Memory B cell (primary cell): ENCODE measurements at regions not wholly inside any gene's neighbourhood (a gene's known extent, or its start where the extent isn't known, plus 50 kb on each side); places are given as distances from the start of the nearest gene placed in this dataset.

Experiments used
- ATAC-seq: fragments of 150-1000 bp; cut with Tn5 transposase; 2 replicates; pipeline ENCODE4 v1.10.0; 2021; ENCODE audit warnings: low read depth, mild to moderate bottlenecking, moderate library complexity
- DNase-seq, 2 donors: peaks; one replicate each; pipeline ENCODE4 v3.0.0; 2022; ENCODE audit warnings: low spot score in 2 of 2
- H3K27ac Mint-ChIP-seq: one replicate; pipeline ENCODE4 v1.8.0; 2022; ENCODE audit warnings: mild to moderate bottlenecking, moderate library complexity, mixed read lengths
- H3K27me3 Mint-ChIP-seq: one replicate; pipeline ENCODE4 v1.8.0; 2022; ENCODE audit warnings: mixed read lengths
- H3K36me3 Mint-ChIP-seq: one replicate; pipeline ENCODE4 v1.8.0; 2022; ENCODE audit warnings: mild to moderate bottlenecking, mixed read lengths
- H3K4me1 Mint-ChIP-seq: one replicate; pipeline ENCODE4 v1.8.0; 2022; ENCODE audit warnings: mixed read lengths
- H3K4me3 Mint-ChIP-seq: one replicate; pipeline ENCODE4 v1.8.0; 2022; ENCODE audit warnings: mild to moderate bottlenecking, moderate library complexity, mixed read lengths
- H3K9me3 Mint-ChIP-seq: one replicate; pipeline ENCODE4 v1.8.0; 2022; ENCODE audit warnings: mixed read lengths

GRCh38 chr2:60309336-60309735 lies 244.1 kb downstream of the BCL11A start:
- no peak overlapping the region for H3K27ac Mint-ChIP-seq
- no peaks in the 10 kb centered on the region for H3K9me3 Mint-ChIP-seq
- H3K4me3 Mint-ChIP-seq, result no peak overlapping the region
- H3K36me3 Mint-ChIP-seq, result no peaks in the 10 kb centered on the region
- ATAC-seq (no peak), DNase-seq (no peak)
- peaks cover 56% of the 10 kb centered on the region for H3K4me1 Mint-ChIP-seq
- no peaks in the 10 kb centered on the region for H3K27me3 Mint-ChIP-seq

- Mint-ChIP-seq H3K36me3 (no peaks in the 10 kb centered on the region), H3K9me3 (no peaks in the 10 kb centered on the region), H3K4me3 (no peak overlapping the region), H3K27ac (peak overlapping the region; percentile 74), H3K4me1 (peaks cover 47% of the 10 kb centered on the region), H3K27me3 (no peaks in the 10 kb centered on the region)
- no peak for DNase-seq
- ATAC-seq, result no peak
These were observed 247.1 kb downstream of the BCL11A start for GRCh38 chr2:60306267-60306861.

GRCh38 chr2:60303680-60304079 lies 249.8 kb downstream of the BCL11A start:
- no peak for ATAC-seq
- DNase-seq, result no peak
- Mint-ChIP-seq H3K4me1 (peaks cover 33% of the 10 kb centered on the region), H3K36me3 (no peaks in the 10 kb centered on the region), H3K4me3 (no peak overlapping the region), H3K27me3 (no peaks in the 10 kb centered on the region), H3K9me3 (no peaks in the 10 kb centered on the region), H3K27ac (no peak overlapping the region)

- peak overlapping the region; percentile 0 for H3K27ac Mint-ChIP-seq
- no peaks in the 10 kb centered on the region for H3K36me3 Mint-ChIP-seq
- H3K27me3 Mint-ChIP-seq, result no peaks in the 10 kb centered on the region
- H3K9me3 Mint-ChIP-seq, result no peaks in the 10 kb centered on the region
- no peak for ATAC-seq
- H3K4me1 Mint-ChIP-seq, result peaks cover 27% of the 10 kb centered on the region
- no peak overlapping the region for H3K4me3 Mint-ChIP-seq
- no peak for DNase-seq
These were observed 250.9 kb downstream of the BCL11A start for GRCh38 chr2:60302377-60303126.

GRCh38 chr2:60301726-60302125 lies 251.7 kb downstream of the BCL11A start:
- H3K27ac Mint-ChIP-seq, result no peak overlapping the region
- no peaks in the 10 kb centered on the region for H3K36me3 Mint-ChIP-seq
- H3K9me3 Mint-ChIP-seq, result no peaks in the 10 kb centered on the region
- ATAC-seq (no peak), DNase-seq (no peak)
- H3K4me1 Mint-ChIP-seq, result peaks cover 25% of the 10 kb centered on the region
- H3K27me3 Mint-ChIP-seq, result no peaks in the 10 kb centered on the region
- no peak overlapping the region for H3K4me3 Mint-ChIP-seq

GRCh38 chr2:60299179-60299578 lies 254.3 kb downstream of the BCL11A start:
- Mint-ChIP-seq H3K9me3 (no peaks in the 10 kb centered on the region), H3K36me3 (no peaks in the 10 kb centered on the region), H3K4me1 (peaks cover 25% of the 10 kb centered on the region), H3K4me3 (no peak overlapping the region), H3K27ac (no peak overlapping the region), H3K27me3 (no peaks in the 10 kb centered on the region)
- no peak for DNase-seq
- no peak for ATAC-seq

- Mint-ChIP-seq H3K4me1 (peaks cover 17% of the 10 kb centered on the region), H3K27me3 (no peaks in the 10 kb centered on the region), H3K36me3 (no peaks in the 10 kb centered on the region), H3K27ac (no peak overlapping the region), H3K9me3 (no peaks in the 10 kb centered on the region), H3K4me3 (no peak overlapping the region)
- DNase-seq, result no peak
- ATAC-seq, result no peak
These were observed 255.3 kb downstream of the BCL11A start for GRCh38 chr2:60298006-60298696.

GRCh38 chr2:60297296-60298005 lies 256.0 kb downstream of the BCL11A start:
- Mint-ChIP-seq H3K27me3 (no peaks in the 10 kb centered on the region), H3K9me3 (no peaks in the 10 kb centered on the region), H3K27ac (no peak overlapping the region), H3K4me1 (peaks cover 13% of the 10 kb centered on the region), H3K36me3 (no peaks in the 10 kb centered on the region), H3K4me3 (no peak overlapping the region)
- no peak for DNase-seq
- ATAC-seq, result peak; percentile 49

GRCh38 chr2:60296219-60296955 lies 257.1 kb downstream of the BCL11A start:
- Mint-ChIP-seq H3K4me1 (peaks cover 13% of the 10 kb centered on the region), H3K9me3 (no peaks in the 10 kb centered on the region), H3K36me3 (no peaks in the 10 kb centered on the region), H3K27ac (no peak overlapping the region), H3K27me3 (no peaks in the 10 kb centered on the region), H3K4me3 (no peak overlapping the region)
- peak; percentile 39 for ATAC-seq
- DNase-seq, result no peak

- ATAC-seq (no peak), DNase-seq (no peak)
- Mint-ChIP-seq H3K9me3 (no peaks in the 10 kb centered on the region), H3K27me3 (no peaks in the 10 kb centered on the region), H3K27ac (no peak overlapping the region), H3K4me1 (peaks cover 13% of the 10 kb centered on the region), H3K36me3 (no peaks in the 10 kb centered on the region), H3K4me3 (no peak overlapping the region)
These were observed 257.9 kb downstream of the BCL11A start for GRCh38 chr2:60295636-60295962.

GRCh38 chr2:60294901-60295635 lies 258.4 kb downstream of the BCL11A start:
- no peaks in the 10 kb centered on the region for H3K27me3 Mint-ChIP-seq
- no peaks in the 10 kb centered on the region for H3K36me3 Mint-ChIP-seq
- no peak overlapping the region for H3K4me3 Mint-ChIP-seq
- ATAC-seq, result no peak
- H3K9me3 Mint-ChIP-seq, result no peaks in the 10 kb centered on the region
- H3K27ac Mint-ChIP-seq, result no peak overlapping the region
- H3K4me1 Mint-ChIP-seq, result peaks cover 13% of the 10 kb centered on the region
- DNase-seq, result no peak

GRCh38 chr2:60292242-60292641 lies 261.2 kb downstream of the BCL11A start:
- DNase-seq (no peak), ATAC-seq (no peak)
- peaks cover 13% of the 10 kb centered on the region for H3K4me1 Mint-ChIP-seq
- no peak overlapping the region for H3K4me3 Mint-ChIP-seq
- no peaks in the 10 kb centered on the region for H3K9me3 Mint-ChIP-seq
- H3K27ac Mint-ChIP-seq, result no peak overlapping the region
- no peaks in the 10 kb centered on the region for H3K27me3 Mint-ChIP-seq
- no peaks in the 10 kb centered on the region for H3K36me3 Mint-ChIP-seq

- Mint-ChIP-seq H3K4me3 (no peak overlapping the region), H3K4me1 (peaks cover 4% of the 10 kb centered on the region), H3K27ac (no peak overlapping the region), H3K27me3 (no peaks in the 10 kb centered on the region), H3K9me3 (no peaks in the 10 kb centered on the region), H3K36me3 (no peaks in the 10 kb centered on the region)
- DNase-seq (no peak), ATAC-seq (no peak)
These were observed 262.9 kb downstream of the BCL11A start for GRCh38 chr2:60290509-60290908.
